ENCODE measurements at regions not wholly inside any gene's neighbourhood (a gene's known extent, or its start where the extent isn't known, plus 50 kb on each side); places are given as distances from the start of the nearest gene placed in this dataset.
A peak's percentile ranks its signal among the peaks of the same experiment; 100 is the strongest.

GRCh38 chr14:54173802-54174201 lies 217.2 kb upstream of the BMP4 start:
- POLR2A ChIA-PET: no interaction called here
- Mint-ChIP-seq H3K4me1 (peaks cover 0 to 3% (median 0%) of the 10 kb centered on the region in 3 donors), H3K27ac (no peak overlapping the region), H3K4me3 (no peak overlapping the region), H3K27me3 (peaks cover 18 to 45% of the 10 kb centered on the region in 2 donors), H3K36me3 (no peaks in the 10 kb centered on the region), H3K9me3 (no peaks in the 10 kb centered on the region)
- CTCF ChIA-PET: interaction anchor here in 1 of 2 donors (1.2 to 1.9 kb wide), 3 partner anchors 10 to 244 kb away, joined by 3 to 5 read pairs (median 4); no protein-coding TSS in a partner anchor
- H3K36me3 ChIP-seq (ENCODE audit: control insufficient read depth in 2 of 2, extremely low read depth in 1 of 2, insufficient read depth in 1 of 2, low read length in 1 of 2): no peaks in the 10 kb centered on the region
- H3K4me1 ChIP-seq (ENCODE audit: control insufficient read depth in 1 of 2, extremely low read depth in 1 of 2, insufficient read depth in 2 of 2, low read length in 2 of 2): no peaks in the 10 kb centered on the region
- DNase-seq (no peak), ATAC-seq (replicated peaks in 1 of 4) (no peak)
- no peak overlapping the region for H3K27ac ChIP-seq (ENCODE audit: low read length)
- H3K4me3 ChIP-seq (ENCODE audit: control insufficient read depth in 1 of 2, extremely low read depth in 1 of 2, low read length in 1 of 2): no peak overlapping the region
- peaks cover 2 to 9% of the 10 kb centered on the region in 2 experiments for H3K27me3 ChIP-seq (replicated peaks in 1 of 2; ENCODE audit: control insufficient read depth in 2 of 2, extremely low read depth in 1 of 2, insufficient read depth in 2 of 2, low read length in 1 of 2)
- WGBS (ENCODE audit: insufficient coverage): 58% methylated on average over 1 of the region's 2 CpGs
- H3K9me3 ChIP-seq: no peaks in the 10 kb centered on the region

- Histone ChIP-seq H3K4me1 (ENCODE audit: control insufficient read depth in 1 of 2, extremely low read depth in 1 of 2, insufficient read depth in 2 of 2, low read length in 2 of 2) (no peaks in the 10 kb centered on the region), H3K4me3 (ENCODE audit: control insufficient read depth in 1 of 2, extremely low read depth in 1 of 2, low read length in 1 of 2) (no peak overlapping the region), H3K9me3 (no peaks in the 10 kb centered on the region), H3K27ac (ENCODE audit: low read length) (no peak overlapping the region), H3K36me3 (ENCODE audit: control insufficient read depth in 2 of 2, extremely low read depth in 1 of 2, insufficient read depth in 1 of 2, low read length in 1 of 2) (no peaks in the 10 kb centered on the region), H3K27me3 (replicated peaks in 1 of 2; ENCODE audit: control insufficient read depth in 2 of 2, extremely low read depth in 1 of 2, insufficient read depth in 2 of 2, low read length in 1 of 2) (peaks cover 2 to 9% of the 10 kb centered on the region in 2 experiments)
- no peaks in the 10 kb centered on the region for H3K36me3 Mint-ChIP-seq
- no peaks in the 10 kb centered on the region for H3K9me3 Mint-ChIP-seq
- ChIA-PET CTCF (interaction anchor here in 1 of 2 donors (1.2 to 1.9 kb wide), 3 partner anchors 11 to 244 kb away, joined by 3 to 5 read pairs (median 4); no protein-coding TSS in a partner anchor), POLR2A (no interaction called here)
- WGBS (ENCODE audit: insufficient coverage): no CpG with 5 or more reads among the region's 1 CpG
- no peak for ATAC-seq (replicated peaks in 1 of 4)
- DNase-seq: no peak
- peaks cover 18 to 46% of the 10 kb centered on the region in 2 donors for H3K27me3 Mint-ChIP-seq
- H3K4me1 Mint-ChIP-seq: peaks cover 0 to 3% (median 0%) of the 10 kb centered on the region in 3 donors
- H3K4me3 Mint-ChIP-seq: no peak overlapping the region
- no peak overlapping the region for H3K27ac Mint-ChIP-seq
These were observed 217.8 kb upstream of the BMP4 start for GRCh38 chr14:54174457-54174856.

GRCh38 chr14:54175298-54175942 lies 218.8 kb upstream of the BMP4 start:
- POLR2A ChIA-PET: no interaction called here
- no peak overlapping the region for H3K27ac Mint-ChIP-seq
- H3K4me3 ChIP-seq (ENCODE audit: control insufficient read depth in 1 of 2, extremely low read depth in 1 of 2, low read length in 1 of 2): no peak overlapping the region
- H3K36me3 Mint-ChIP-seq: no peaks in the 10 kb centered on the region
- no peaks in the 10 kb centered on the region for H3K4me1 ChIP-seq (ENCODE audit: control insufficient read depth in 1 of 2, extremely low read depth in 1 of 2, insufficient read depth in 2 of 2, low read length in 2 of 2)
- DNase-seq: peak in 18 of 35 experiments; percentile 1 to 55 (median 8)
- no peaks in the 10 kb centered on the region for H3K36me3 ChIP-seq (ENCODE audit: control insufficient read depth in 2 of 2, extremely low read depth in 1 of 2, insufficient read depth in 1 of 2, low read length in 1 of 2)
- H3K27me3 ChIP-seq (replicated peaks in 1 of 2; ENCODE audit: control insufficient read depth in 2 of 2, extremely low read depth in 1 of 2, insufficient read depth in 2 of 2, low read length in 1 of 2): peaks cover 2 to 5% of the 10 kb centered on the region in 2 experiments
- CTCF ChIA-PET: interaction anchor here (0.6 to 1.0 kb wide), 6 partner anchors 13 to 198 kb away, joined by 3 to 9 read pairs (median 4); no protein-coding TSS in a partner anchor
- peaks cover 18 to 38% of the 10 kb centered on the region in 2 donors for H3K27me3 Mint-ChIP-seq
- 21% methylated on average over 1 of the region's 4 CpGs for WGBS (ENCODE audit: insufficient coverage)
- H3K4me3 Mint-ChIP-seq: no peak overlapping the region
- no peaks in the 10 kb centered on the region for H3K9me3 Mint-ChIP-seq
- no peaks in the 10 kb centered on the region for H3K9me3 ChIP-seq
- no peak overlapping the region for H3K27ac ChIP-seq (ENCODE audit: low read length)
- peaks cover 0 to 3% (median 0%) of the 10 kb centered on the region in 3 donors for H3K4me1 Mint-ChIP-seq
- ATAC-seq (replicated peaks in 1 of 4): no peak

- Histone ChIP-seq H3K36me3 (ENCODE audit: control insufficient read depth in 2 of 2, extremely low read depth in 1 of 2, insufficient read depth in 1 of 2, low read length in 1 of 2) (no peaks in the 10 kb centered on the region), H3K27ac (ENCODE audit: low read length) (no peak overlapping the region), H3K4me1 (ENCODE audit: control insufficient read depth in 1 of 2, extremely low read depth in 1 of 2, insufficient read depth in 2 of 2, low read length in 2 of 2) (no peaks in the 10 kb centered on the region), H3K9me3 (no peaks in the 10 kb centered on the region), H3K27me3 (replicated peaks in 1 of 2; ENCODE audit: control insufficient read depth in 2 of 2, extremely low read depth in 1 of 2, insufficient read depth in 2 of 2, low read length in 1 of 2) (peaks cover 2 to 5% of the 10 kb centered on the region in 2 experiments), H3K4me3 (ENCODE audit: control insufficient read depth in 1 of 2, extremely low read depth in 1 of 2, low read length in 1 of 2) (no peak overlapping the region)
- no peaks in the 10 kb centered on the region for H3K4me1 Mint-ChIP-seq
- no CpG with 5 or more reads among the region's 3 CpGs for WGBS (ENCODE audit: insufficient coverage)
- ATAC-seq (replicated peaks in 1 of 4) (no peak), DNase-seq (no peak)
- H3K4me3 Mint-ChIP-seq: no peak overlapping the region
- H3K27ac Mint-ChIP-seq: no peak overlapping the region
- peaks cover 13 to 27% of the 10 kb centered on the region in 2 donors for H3K27me3 Mint-ChIP-seq
- H3K9me3 Mint-ChIP-seq: no peaks in the 10 kb centered on the region
- POLR2A ChIA-PET: no interaction called here
- H3K36me3 Mint-ChIP-seq: no peaks in the 10 kb centered on the region
- CTCF ChIA-PET: interaction anchor here in 1 of 2 donors (1.3 kb wide), 1 partner anchor 637 kb away, joined by 4 read pairs; no protein-coding TSS in a partner anchor
These were observed 219.8 kb upstream of the CDKN3 start for GRCh38 chr14:54177019-54177418.

DNA sequence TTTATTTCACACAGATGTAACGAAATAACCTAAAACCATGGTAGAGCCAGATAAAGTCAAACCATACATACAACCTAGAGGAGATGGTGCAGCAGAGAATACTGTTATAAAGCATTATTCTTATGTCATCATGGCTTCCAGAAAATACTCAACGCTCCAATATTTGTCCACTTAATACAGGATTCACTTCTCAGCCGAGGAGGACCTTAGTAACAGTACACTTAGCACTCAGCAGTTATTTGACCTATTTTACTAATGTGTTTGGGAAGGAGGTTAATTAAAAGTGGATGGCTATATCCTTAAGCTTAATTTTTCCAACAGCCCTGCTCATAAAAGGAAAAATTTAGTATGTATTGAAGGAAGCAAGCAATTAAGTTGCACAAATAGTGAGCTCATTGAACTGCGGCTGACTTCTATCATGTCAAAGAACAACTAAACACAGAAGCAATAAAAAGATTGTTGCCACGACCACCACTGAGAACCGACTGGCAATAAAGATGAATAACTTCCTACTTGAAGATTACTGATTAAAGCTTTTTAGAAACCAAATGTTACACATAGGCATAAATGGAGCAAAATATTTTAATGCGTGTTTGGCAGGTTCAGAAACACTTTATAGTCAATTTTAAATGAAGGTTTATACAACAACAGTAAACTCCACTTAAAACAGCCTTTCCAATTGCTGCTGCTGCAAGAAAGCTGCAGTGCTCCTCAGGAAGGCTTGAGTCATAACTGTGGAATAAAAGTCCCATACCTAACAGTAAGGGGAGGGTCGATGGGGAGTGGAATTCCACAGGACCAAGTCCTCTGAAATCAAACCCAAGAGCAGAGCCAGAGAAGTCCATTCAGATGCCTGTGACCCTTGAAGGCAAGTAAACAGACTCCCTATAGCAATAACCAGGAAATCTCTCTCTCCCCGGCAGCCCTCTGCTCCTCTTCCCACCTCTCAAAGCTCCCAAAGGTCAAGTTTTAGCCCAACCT lies 218.9 kb upstream of the CDKN3 start:
- H3K27me3 Mint-ChIP-seq: peaks cover 13 to 28% of the 10 kb centered on the region in 2 donors
- ChIA-PET POLR2A (no interaction called here), CTCF (interaction anchor here in 1 of 2 donors (1.3 kb wide), 1 partner anchor 638 kb away, joined by 4 read pairs; no protein-coding TSS in a partner anchor)
- ATAC-seq (replicated peaks in 1 of 4) (no peak), DNase-seq (no peak)
- Histone ChIP-seq H3K27me3 (replicated peaks in 1 of 2; ENCODE audit: control insufficient read depth in 2 of 2, extremely low read depth in 1 of 2, insufficient read depth in 2 of 2, low read length in 1 of 2) (peaks cover 2 to 5% of the 10 kb centered on the region in 2 experiments), H3K36me3 (ENCODE audit: control insufficient read depth in 2 of 2, extremely low read depth in 1 of 2, insufficient read depth in 1 of 2, low read length in 1 of 2) (no peaks in the 10 kb centered on the region), H3K4me1 (ENCODE audit: control insufficient read depth in 1 of 2, extremely low read depth in 1 of 2, insufficient read depth in 2 of 2, low read length in 2 of 2) (no peaks in the 10 kb centered on the region), H3K9me3 (no peaks in the 10 kb centered on the region), H3K4me3 (ENCODE audit: control insufficient read depth in 1 of 2, extremely low read depth in 1 of 2, low read length in 1 of 2) (no peak overlapping the region), H3K27ac (ENCODE audit: low read length) (no peak overlapping the region)
- no peaks in the 10 kb centered on the region for H3K36me3 Mint-ChIP-seq
- no CpG with 5 or more reads among the region's 9 CpGs for WGBS (ENCODE audit: insufficient coverage)
- no peaks in the 10 kb centered on the region for H3K9me3 Mint-ChIP-seq
- H3K27ac Mint-ChIP-seq: no peak overlapping the region
- H3K4me1 Mint-ChIP-seq: no peaks in the 10 kb centered on the region
- no peak overlapping the region for H3K4me3 Mint-ChIP-seq

GRCh38 chr14:54182419-54183045 lies 214.3 kb upstream of the CDKN3 start:
- no CpG with 5 or more reads among the region's 2 CpGs for WGBS (ENCODE audit: insufficient coverage)
- Histone ChIP-seq H3K9me3 (no peaks in the 10 kb centered on the region), H3K27ac (ENCODE audit: low read length) (no peak overlapping the region), H3K4me1 (ENCODE audit: control insufficient read depth in 1 of 2, extremely low read depth in 1 of 2, insufficient read depth in 2 of 2, low read length in 2 of 2) (no peaks in the 10 kb centered on the region), H3K36me3 (ENCODE audit: control insufficient read depth in 2 of 2, extremely low read depth in 1 of 2, insufficient read depth in 1 of 2, low read length in 1 of 2) (no peaks in the 10 kb centered on the region), H3K4me3 (ENCODE audit: control insufficient read depth in 1 of 2, extremely low read depth in 1 of 2, low read length in 1 of 2) (no peak overlapping the region), H3K27me3 (replicated peaks in 1 of 2; ENCODE audit: control insufficient read depth in 2 of 2, extremely low read depth in 1 of 2, insufficient read depth in 2 of 2, low read length in 1 of 2) (peaks cover 0 to 2% of the 10 kb centered on the region in 2 experiments)
- ChIA-PET CTCF (no interaction called here), POLR2A (no interaction called here)
- no peaks in the 10 kb centered on the region for H3K36me3 Mint-ChIP-seq
- H3K4me3 Mint-ChIP-seq: no peak overlapping the region
- peaks cover 4 to 20% of the 10 kb centered on the region in 2 donors for H3K27me3 Mint-ChIP-seq
- H3K27ac Mint-ChIP-seq: no peak overlapping the region
- ATAC-seq (replicated peaks in 1 of 4) (no peak), DNase-seq (no peak)
- H3K9me3 Mint-ChIP-seq: no peaks in the 10 kb centered on the region
- no peaks in the 10 kb centered on the region for H3K4me1 Mint-ChIP-seq
